ENCODE measurements at regions not wholly inside any gene's neighbourhood (a gene's known extent, or its start where the extent isn't known, plus 50 kb on each side); places are given as distances from the start of the nearest gene placed in this dataset.

DNA sequence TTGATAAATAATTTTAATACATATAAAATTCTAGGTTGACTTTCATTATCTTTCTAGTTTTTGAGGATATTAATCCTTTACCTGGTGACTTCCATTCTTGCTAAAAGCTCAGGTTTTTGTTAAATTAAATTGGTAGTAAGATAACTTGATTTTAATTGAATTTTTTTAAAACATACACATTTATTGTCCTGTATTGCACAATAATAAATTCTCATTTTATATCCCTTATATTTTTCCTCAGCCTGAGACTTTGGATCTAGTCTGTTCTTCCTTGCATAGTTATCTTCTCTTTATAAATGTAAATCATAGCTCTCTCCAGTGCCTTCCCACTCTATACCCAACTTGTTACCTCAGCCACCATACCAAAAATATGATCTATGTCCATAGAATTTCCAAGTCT, 212.9 kb upstream of the CNTNAP2 start:
- DNase-seq (no peak), FAIRE-seq (no peak)
- H3K9me3 ChIP-seq (ENCODE audit: control insufficient read depth in 2 of 2, insufficient read depth in 1 of 2, low read depth in 1 of 2, low read length in 1 of 2), result peaks cover 0 to 12% of the 10 kb centered on the region in 2 donors

DNA sequence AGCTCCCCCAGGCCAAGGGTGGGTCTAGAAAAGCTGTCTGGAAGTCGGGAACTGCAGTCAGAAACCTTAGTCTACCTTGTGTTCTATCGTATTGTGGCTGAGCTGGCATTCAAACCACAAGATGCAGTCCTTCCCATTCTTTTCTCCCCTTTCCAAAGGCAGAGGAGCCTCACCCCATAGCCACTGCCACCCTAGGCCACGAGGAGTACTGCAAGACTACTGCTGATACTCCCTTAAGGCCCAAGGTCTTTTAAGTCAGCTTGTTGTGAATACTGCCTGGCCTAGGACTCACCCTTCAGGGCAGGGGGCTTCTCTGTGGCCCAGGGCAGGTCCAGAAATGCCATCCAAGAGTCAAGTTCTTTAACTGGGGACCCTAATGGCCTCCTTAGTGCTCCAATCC, 214.5 kb upstream of the CNTNAP2 start:
- peaks cover 0 to 12% of the 10 kb centered on the region in 2 donors for H3K9me3 ChIP-seq (ENCODE audit: control insufficient read depth in 2 of 2, insufficient read depth in 1 of 2, low read depth in 1 of 2, low read length in 1 of 2)
- FAIRE-seq (no peak), DNase-seq (no peak)
- WGBS, 3 donors, result 35 to 56% (median 36%) methylated on average over 3 of the region's 3 CpGs
- no peaks in the 10 kb centered on the region for H3K4me1 ChIP-seq (ENCODE audit: control insufficient read depth in 3 of 3, insufficient read depth in 2 of 3, low read depth in 1 of 3, low read length in 2 of 3)
- no peaks in the 10 kb centered on the region for H3K27me3 ChIP-seq (ENCODE audit: control insufficient read depth in 3 of 3, insufficient read depth in 3 of 3, low read length in 3 of 3)
- no peak overlapping the region for H3K4me3 ChIP-seq (ENCODE audit: low read depth in 1 of 3, low read length in 3 of 3)
- no peaks in the 10 kb centered on the region for H3K36me3 ChIP-seq (ENCODE audit: control insufficient read depth in 3 of 3, insufficient read depth in 2 of 3, low read depth in 1 of 3, low read length in 3 of 3)
- no peak overlapping the region for H3K27ac ChIP-seq (ENCODE audit: low read depth in 1 of 3, low read length in 2 of 3)

More for the DNA sequence above, 212.9 kb upstream of the CNTNAP2 start:
- no peaks in the 10 kb centered on the region for H3K27me3 ChIP-seq (ENCODE audit: control insufficient read depth in 3 of 3, insufficient read depth in 3 of 3, low read length in 3 of 3)
- no peak overlapping the region for H3K27ac ChIP-seq (ENCODE audit: low read depth in 1 of 3, low read length in 2 of 3)
- no peaks in the 10 kb centered on the region for H3K36me3 ChIP-seq (ENCODE audit: control insufficient read depth in 3 of 3, insufficient read depth in 2 of 3, low read depth in 1 of 3, low read length in 3 of 3)
- H3K4me3 ChIP-seq (ENCODE audit: low read depth in 1 of 3, low read length in 3 of 3), result no peak overlapping the region
- no peaks in the 10 kb centered on the region for H3K4me1 ChIP-seq (ENCODE audit: control insufficient read depth in 3 of 3, insufficient read depth in 2 of 3, low read depth in 1 of 3, low read length in 2 of 3)

DNA sequence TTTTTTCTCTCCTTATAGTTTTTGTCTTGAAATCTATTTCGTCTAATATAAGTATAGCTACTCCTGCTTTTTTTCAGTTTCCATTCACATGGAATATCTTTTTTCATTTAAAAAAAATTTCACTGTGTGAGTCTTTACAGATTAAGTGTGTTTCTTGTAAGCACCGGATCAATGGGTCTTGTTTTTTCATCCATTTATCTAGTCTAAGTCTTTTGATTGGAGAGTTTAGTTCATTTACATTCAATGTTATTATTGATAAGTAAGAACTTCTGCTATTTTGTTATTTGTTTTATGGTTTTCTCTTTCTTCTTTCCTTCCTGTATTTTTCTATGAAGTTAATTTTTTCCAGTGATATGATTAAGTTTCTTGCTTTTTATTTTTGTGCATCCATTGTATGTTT, 216.7 kb upstream of the CNTNAP2 start:
- DNase-seq (no peak), FAIRE-seq (no peak)
- H3K27me3 ChIP-seq (ENCODE audit: control insufficient read depth in 3 of 3, insufficient read depth in 3 of 3, low read length in 3 of 3), result no peaks in the 10 kb centered on the region
- no peaks in the 10 kb centered on the region for H3K4me1 ChIP-seq (ENCODE audit: control insufficient read depth in 3 of 3, insufficient read depth in 2 of 3, low read depth in 1 of 3, low read length in 2 of 3)
- no peaks in the 10 kb centered on the region for H3K36me3 ChIP-seq (ENCODE audit: control insufficient read depth in 3 of 3, insufficient read depth in 2 of 3, low read depth in 1 of 3, low read length in 3 of 3)
- peaks cover 0 to 12% of the 10 kb centered on the region in 2 donors for H3K9me3 ChIP-seq (ENCODE audit: control insufficient read depth in 2 of 2, insufficient read depth in 1 of 2, low read depth in 1 of 2, low read length in 1 of 2)
- no peak overlapping the region for H3K4me3 ChIP-seq (ENCODE audit: low read depth in 1 of 3, low read length in 3 of 3)
- 82 to 84% (median 83%) methylated on average over 2 of the region's 2 CpGs for WGBS, 3 donors
- H3K27ac ChIP-seq (ENCODE audit: low read depth in 1 of 3, low read length in 2 of 3), result no peak overlapping the region

DNA sequence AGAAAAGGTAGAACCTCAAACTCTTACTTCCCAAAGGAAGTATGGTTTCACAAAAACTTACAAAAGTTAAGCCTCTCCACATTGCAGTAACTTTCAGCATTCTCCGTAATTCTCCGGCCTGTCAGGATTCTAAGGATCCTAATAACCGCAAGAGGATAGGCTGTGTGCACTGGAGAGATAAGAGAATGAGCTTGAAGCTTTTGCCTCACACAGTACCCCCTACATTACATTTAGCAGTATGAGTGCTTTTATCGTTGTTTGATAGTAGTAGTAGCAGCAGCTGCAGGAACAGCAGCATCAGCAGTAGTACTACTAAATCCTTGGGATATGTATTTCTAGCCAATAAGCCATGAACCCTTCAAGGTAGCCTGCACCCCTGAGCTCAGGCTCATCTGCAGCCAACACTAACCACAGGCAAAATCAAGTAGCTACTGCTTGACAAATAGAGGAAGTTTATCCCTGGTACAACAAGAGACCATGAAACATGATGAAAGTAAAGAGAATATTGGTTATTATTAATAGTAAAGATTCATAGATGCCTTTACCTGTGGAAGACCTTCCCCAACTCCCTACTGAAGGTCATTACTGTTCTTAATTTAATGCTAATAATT, 222.6 kb upstream of the CNTNAP2 start:
- Histone ChIP-seq H3K9me3 (ENCODE audit: control insufficient read depth in 2 of 2, insufficient read depth in 1 of 2, low read depth in 1 of 2, low read length in 1 of 2) (no peaks in the 10 kb centered on the region), H3K27ac (ENCODE audit: low read depth in 1 of 3, low read length in 2 of 3) (no peak overlapping the region), H3K36me3 (ENCODE audit: control insufficient read depth in 3 of 3, insufficient read depth in 2 of 3, low read depth in 1 of 3, low read length in 3 of 3) (no peaks in the 10 kb centered on the region), H3K27me3 (ENCODE audit: control insufficient read depth in 3 of 3, insufficient read depth in 3 of 3, low read length in 3 of 3) (no peaks in the 10 kb centered on the region), H3K4me3 (ENCODE audit: low read depth in 1 of 3, low read length in 3 of 3) (no peak overlapping the region), H3K4me1 (ENCODE audit: control insufficient read depth in 3 of 3, insufficient read depth in 2 of 3, low read depth in 1 of 3, low read length in 2 of 3) (no peaks in the 10 kb centered on the region)
- FAIRE-seq (no peak), DNase-seq (no peak)
- WGBS, 3 donors, result 76 to 92% (median 90%) methylated on average over 4 of the region's 4 CpGs

DNA sequence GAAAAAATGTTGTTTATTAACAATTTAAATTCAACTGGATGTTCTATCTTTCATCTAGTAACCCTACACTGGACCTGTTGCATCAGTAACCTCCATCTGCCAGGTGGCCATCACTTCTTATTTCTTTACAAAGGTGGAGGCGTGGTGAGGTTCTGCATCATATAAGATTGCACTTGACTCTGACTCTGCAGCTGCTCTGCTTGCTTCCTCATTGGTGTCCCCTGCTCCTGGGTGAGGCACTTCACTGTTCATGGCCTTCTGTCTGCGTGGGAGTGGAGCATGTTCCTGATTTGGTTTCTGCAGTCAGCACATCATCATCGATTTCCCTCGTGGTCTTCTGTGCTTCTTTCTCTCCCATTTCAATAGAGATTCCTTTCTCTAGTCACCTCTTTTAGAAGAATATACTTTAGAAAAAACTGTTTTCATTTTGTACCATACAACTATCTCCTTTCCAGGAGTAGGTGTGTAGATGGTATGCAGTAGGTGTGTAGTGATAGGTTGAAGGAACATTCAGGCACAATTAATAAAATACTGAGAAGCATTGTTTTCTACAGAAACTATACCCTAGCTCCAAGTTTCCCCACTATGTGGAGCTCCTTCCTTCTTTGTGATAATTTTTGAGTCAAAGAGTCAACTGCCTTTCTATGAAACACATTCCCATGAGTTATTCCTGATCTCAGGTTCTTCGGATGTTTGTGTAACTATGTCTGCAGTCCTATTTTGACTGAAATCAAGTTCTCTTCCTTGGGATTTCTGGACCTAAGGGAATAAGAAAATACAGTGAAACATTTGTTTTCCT, 231.7 kb upstream of the CNTNAP2 start:
- H3K36me3 ChIP-seq (ENCODE audit: control insufficient read depth in 3 of 3, insufficient read depth in 2 of 3, low read depth in 1 of 3, low read length in 3 of 3), result no peaks in the 10 kb centered on the region
- H3K27me3 ChIP-seq (ENCODE audit: control insufficient read depth in 3 of 3, insufficient read depth in 3 of 3, low read length in 3 of 3), result no peaks in the 10 kb centered on the region
- 70 to 83% (median 81%) methylated on average over 5 of the region's 5 CpGs for WGBS, 3 donors
- H3K4me1 ChIP-seq (ENCODE audit: control insufficient read depth in 3 of 3, insufficient read depth in 2 of 3, low read depth in 1 of 3, low read length in 2 of 3), result no peaks in the 10 kb centered on the region
- peaks cover 0 to 11% of the 10 kb centered on the region in 2 donors for H3K9me3 ChIP-seq (ENCODE audit: control insufficient read depth in 2 of 2, insufficient read depth in 1 of 2, low read depth in 1 of 2, low read length in 1 of 2)
- DNase-seq, result no peak
- H3K4me3 ChIP-seq (ENCODE audit: low read depth in 1 of 3, low read length in 3 of 3), result no peak overlapping the region
- H3K27ac ChIP-seq (ENCODE audit: low read depth in 1 of 3, low read length in 2 of 3), result no peak overlapping the region
- FAIRE-seq, result no peak

DNA sequence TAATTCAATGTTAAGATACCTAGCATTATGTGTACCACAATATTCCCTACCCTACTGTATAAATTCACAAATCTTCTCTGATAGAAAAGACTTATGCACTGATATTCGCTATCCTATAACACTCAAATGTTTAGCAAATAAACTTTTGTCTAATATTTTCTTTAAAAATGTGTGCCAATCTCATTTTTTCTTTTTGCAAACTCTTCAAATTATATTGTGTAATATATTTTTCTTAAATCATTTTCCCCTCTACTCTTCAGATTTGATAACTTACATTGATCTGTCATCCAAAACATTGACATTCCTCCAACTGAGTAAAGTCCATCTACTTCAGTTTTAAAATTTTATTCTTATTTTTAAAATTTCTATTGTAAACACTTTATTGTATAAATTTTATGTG, 240.2 kb upstream of the CNTNAP2 start:
- FAIRE-seq, result no peak

DNA sequence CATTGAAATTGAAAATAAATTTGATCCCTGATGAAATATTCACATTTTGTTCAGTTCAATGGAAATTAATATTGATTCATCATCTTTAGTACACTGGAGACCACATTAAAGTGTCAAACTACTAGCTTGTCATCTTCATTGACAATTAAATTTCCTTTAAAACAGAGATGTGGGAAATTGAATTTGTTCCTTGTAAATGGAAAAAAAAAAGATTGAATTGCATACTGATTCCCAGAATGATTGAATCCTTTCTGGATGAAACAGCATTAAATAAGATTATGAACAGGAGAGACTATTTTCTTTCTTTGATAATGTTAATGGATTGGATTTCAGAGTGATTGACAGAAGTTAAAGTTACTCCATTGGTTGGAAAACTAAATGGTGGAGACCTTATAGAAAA, 241.3 kb upstream of the CNTNAP2 start:
- H3K9me3 ChIP-seq (ENCODE audit: control insufficient read depth in 2 of 2, insufficient read depth in 1 of 2, low read depth in 1 of 2, low read length in 1 of 2), result no peaks in the 10 kb centered on the region
- DNase-seq (no peak), FAIRE-seq (no peak)
- no peaks in the 10 kb centered on the region for H3K27me3 ChIP-seq (ENCODE audit: control insufficient read depth in 3 of 3, insufficient read depth in 3 of 3, low read length in 3 of 3)
- no peaks in the 10 kb centered on the region for H3K4me1 ChIP-seq (ENCODE audit: control insufficient read depth in 3 of 3, insufficient read depth in 2 of 3, low read depth in 1 of 3, low read length in 2 of 3)
- H3K4me3 ChIP-seq (ENCODE audit: low read depth in 1 of 3, low read length in 3 of 3), result no peak overlapping the region
- no peaks in the 10 kb centered on the region for H3K36me3 ChIP-seq (ENCODE audit: control insufficient read depth in 3 of 3, insufficient read depth in 2 of 3, low read depth in 1 of 3, low read length in 3 of 3)
- H3K27ac ChIP-seq (ENCODE audit: low read depth in 1 of 3, low read length in 2 of 3), result no peak overlapping the region

More for the DNA sequence above, 240.2 kb upstream of the CNTNAP2 start:
- WGBS, 3 donors, result 51 to 82% (median 67%) methylated on average over 1 of the region's 1 CpG
- Histone ChIP-seq H3K27me3 (ENCODE audit: control insufficient read depth in 3 of 3, insufficient read depth in 3 of 3, low read length in 3 of 3) (no peaks in the 10 kb centered on the region), H3K4me3 (ENCODE audit: low read depth in 1 of 3, low read length in 3 of 3) (no peak overlapping the region), H3K27ac (ENCODE audit: low read depth in 1 of 3, low read length in 2 of 3) (no peak overlapping the region), H3K9me3 (ENCODE audit: control insufficient read depth in 2 of 2, insufficient read depth in 1 of 2, low read depth in 1 of 2, low read length in 1 of 2) (no peaks in the 10 kb centered on the region), H3K36me3 (ENCODE audit: control insufficient read depth in 3 of 3, insufficient read depth in 2 of 3, low read depth in 1 of 3, low read length in 3 of 3) (no peaks in the 10 kb centered on the region), H3K4me1 (ENCODE audit: control insufficient read depth in 3 of 3, insufficient read depth in 2 of 3, low read depth in 1 of 3, low read length in 2 of 3) (no peaks in the 10 kb centered on the region)
- DNase-seq, result no peak

DNA sequence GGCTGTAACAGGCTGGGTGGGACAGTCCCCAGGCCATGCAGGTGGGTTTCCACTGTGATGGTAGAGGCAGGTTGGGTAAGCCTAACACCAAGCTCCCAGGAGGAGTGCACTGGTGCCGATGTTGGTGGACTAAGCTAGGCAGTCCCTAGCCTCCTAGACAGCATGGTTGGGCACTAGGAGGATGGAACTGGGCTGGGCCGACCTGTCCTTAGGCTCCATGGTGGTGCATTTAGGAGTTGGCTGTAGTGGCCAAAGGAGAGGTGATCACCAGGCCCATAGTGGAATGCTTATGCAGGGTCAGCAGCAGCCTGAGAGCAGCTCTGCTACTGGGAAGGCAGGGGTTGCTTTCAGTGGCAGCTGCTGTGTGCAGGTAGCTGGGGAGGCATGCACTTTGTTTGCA, 247.7 kb upstream of the CNTNAP2 start:
- no peak overlapping the region for H3K4me3 ChIP-seq (ENCODE audit: low read depth in 1 of 3, low read length in 3 of 3)
- H3K27me3 ChIP-seq (ENCODE audit: control insufficient read depth in 3 of 3, insufficient read depth in 3 of 3, low read length in 3 of 3), result no peaks in the 10 kb centered on the region
- no peak overlapping the region for H3K27ac ChIP-seq (ENCODE audit: low read depth in 1 of 3, low read length in 2 of 3)
- no peaks in the 10 kb centered on the region for H3K36me3 ChIP-seq (ENCODE audit: control insufficient read depth in 3 of 3, insufficient read depth in 2 of 3, low read depth in 1 of 3, low read length in 3 of 3)
- no peaks in the 10 kb centered on the region for H3K4me1 ChIP-seq (ENCODE audit: control insufficient read depth in 3 of 3, insufficient read depth in 2 of 3, low read depth in 1 of 3, low read length in 2 of 3)
- FAIRE-seq (no peak), DNase-seq (no peak)
- peaks cover 0 to 9% of the 10 kb centered on the region in 2 donors for H3K9me3 ChIP-seq (ENCODE audit: control insufficient read depth in 2 of 2, insufficient read depth in 1 of 2, low read depth in 1 of 2, low read length in 1 of 2)
- 75 to 90% (median 87%) methylated on average over 2 of the region's 2 CpGs for WGBS, 3 donors

DNA sequence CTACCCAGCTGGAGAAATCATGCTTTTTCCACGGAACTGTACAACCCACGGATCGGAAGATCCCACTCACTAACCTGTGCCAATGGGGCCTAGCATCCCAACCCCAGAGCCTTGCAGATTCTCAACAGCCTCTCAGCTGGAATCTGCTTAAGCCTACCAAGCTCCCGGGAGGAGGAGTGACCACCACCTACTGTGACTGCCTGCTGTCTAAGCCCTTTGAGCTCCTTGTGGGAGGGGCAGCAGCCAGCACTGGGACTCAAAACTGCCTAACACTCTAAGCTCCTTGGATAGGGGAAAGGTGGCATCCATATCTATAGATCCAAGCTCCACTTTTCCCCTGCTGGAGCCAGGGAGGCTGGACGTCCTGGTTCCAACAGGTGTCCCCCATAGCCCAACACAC, 254.4 kb upstream of the CNTNAP2 start:
- no peaks in the 10 kb centered on the region for H3K36me3 ChIP-seq (ENCODE audit: control insufficient read depth in 3 of 3, insufficient read depth in 2 of 3, low read depth in 1 of 3, low read length in 3 of 3)
- H3K4me3 ChIP-seq (ENCODE audit: low read depth in 1 of 3, low read length in 3 of 3), result no peak overlapping the region
- WGBS, 3 donors, result 73 to 83% (median 79%) methylated on average over 5 of the region's 5 CpGs
- H3K27me3 ChIP-seq (ENCODE audit: control insufficient read depth in 3 of 3, insufficient read depth in 3 of 3, low read length in 3 of 3), result no peaks in the 10 kb centered on the region
- H3K4me1 ChIP-seq (ENCODE audit: control insufficient read depth in 3 of 3, insufficient read depth in 2 of 3, low read depth in 1 of 3, low read length in 2 of 3), result no peaks in the 10 kb centered on the region
- FAIRE-seq (no peak), DNase-seq (no peak)
- peaks cover 0 to 20% of the 10 kb centered on the region in 2 donors for H3K9me3 ChIP-seq (ENCODE audit: control insufficient read depth in 2 of 2, insufficient read depth in 1 of 2, low read depth in 1 of 2, low read length in 1 of 2)
- no peak overlapping the region for H3K27ac ChIP-seq (ENCODE audit: low read depth in 1 of 3, low read length in 2 of 3)

Data from small intestine (tissue), 7 donors.